HPDE6-E6E7 (cell line): ENCODE measurements at regions not wholly inside any gene's neighbourhood (a gene's known extent, or its start where the extent isn't known, plus 50 kb on each side); places are given as distances from the start of the nearest gene placed in this dataset.
"Not testable (repeated sequence)": the region's sequence is repeated elsewhere in the genome, so short reads cannot be mapped to it uniquely, and the experiment has no call there.

Experiments
- DNase-seq: peaks from one replicate; pipeline ENCODE4 v3.0.0; 2011; ENCODE audit warnings: missing footprints; ENCODE audit errors: extremely low spot score

DNA sequence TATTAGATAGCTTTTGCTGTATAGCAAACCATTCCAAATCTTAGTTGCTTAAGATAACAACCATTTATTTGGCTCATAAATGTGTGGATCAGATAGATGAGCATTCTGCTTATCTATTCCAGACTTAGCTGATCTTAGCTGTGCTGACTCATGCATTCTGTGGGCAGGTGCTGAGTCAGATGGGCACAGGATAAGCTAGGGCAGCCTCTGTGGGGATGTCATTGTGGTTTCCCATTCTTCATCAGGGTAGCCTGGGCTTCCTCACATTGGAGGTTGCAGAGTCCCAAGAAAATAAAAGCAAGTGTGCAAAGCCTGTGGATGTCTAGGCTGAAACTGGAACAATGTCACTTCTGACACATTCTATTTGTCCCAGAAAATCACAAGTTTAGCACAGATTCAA is 917.0 kb downstream of the TYW1 start:
- DNase-seq: no peak

GRCh38 chr7:67916111-67916510 is 919.5 kb downstream of the TYW1 start:
- DNase-seq: not testable (repeated sequence)

- DNase-seq: no peak
Measured at GRCh38 chr7:67916571-67917436, 920.2 kb downstream of the TYW1 start.

GRCh38 chr7:67917437-67917755 is 920.8 kb downstream of the TYW1 start:
- no peak for DNase-seq

- no peak for DNase-seq
Measured at GRCh38 chr7:67918158-67918557, 921.5 kb downstream of the TYW1 start.

- no peak for DNase-seq
Measured at GRCh38 chr7:67923286-67923685, 926.7 kb downstream of the TYW1 start.

GRCh38 chr7:67928141-67928540 is 931.5 kb downstream of the TYW1 start:
- no peak for DNase-seq

DNA sequence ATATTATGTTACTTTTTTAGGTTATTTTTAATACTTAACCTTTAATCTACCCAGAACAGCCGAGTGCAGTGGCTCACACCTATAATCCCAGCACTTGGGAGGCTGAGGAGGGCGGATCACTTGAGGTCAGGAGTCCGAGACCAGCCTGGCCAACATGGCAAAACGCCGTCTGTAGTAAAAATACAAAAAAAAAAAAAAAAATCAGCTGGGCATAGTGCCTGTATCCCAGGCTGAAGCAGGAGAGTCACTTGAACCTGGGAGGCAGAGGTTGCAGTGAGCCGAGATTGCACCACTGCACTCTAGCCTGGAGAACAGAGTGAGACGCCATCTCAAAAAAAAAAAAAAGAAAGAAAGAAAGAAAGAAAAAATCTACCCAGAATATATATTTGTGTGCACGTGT is 939.8 kb downstream of the TYW1 start:
- not testable (repeated sequence) for DNase-seq

- no peak for DNase-seq
Measured at GRCh38 chr7:67940400-67940799, 943.8 kb downstream of the TYW1 start.

DNA sequence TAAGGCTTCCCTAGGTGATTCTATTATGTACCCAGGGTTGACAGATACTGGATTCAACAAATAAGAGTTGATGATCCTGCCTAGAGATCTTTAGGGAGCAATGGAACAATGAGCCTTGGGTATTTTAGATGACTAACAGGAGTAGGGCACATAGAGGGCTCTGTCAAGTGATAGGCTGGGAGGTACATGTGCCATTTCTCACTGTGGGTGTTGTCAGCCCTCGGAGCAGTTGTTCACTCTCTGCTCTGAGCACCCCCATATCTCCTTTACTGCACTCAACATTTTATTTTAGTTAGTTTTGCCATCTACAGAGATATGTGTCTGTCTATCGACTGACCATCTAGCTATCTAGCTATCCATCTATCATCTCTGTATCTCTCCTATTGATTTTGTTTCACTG is 950.6 kb downstream of the TYW1 start:
- no peak for DNase-seq

- no peak for DNase-seq
Measured at GRCh38 chr7:67947646-67948045, 951.0 kb downstream of the TYW1 start.

DNA sequence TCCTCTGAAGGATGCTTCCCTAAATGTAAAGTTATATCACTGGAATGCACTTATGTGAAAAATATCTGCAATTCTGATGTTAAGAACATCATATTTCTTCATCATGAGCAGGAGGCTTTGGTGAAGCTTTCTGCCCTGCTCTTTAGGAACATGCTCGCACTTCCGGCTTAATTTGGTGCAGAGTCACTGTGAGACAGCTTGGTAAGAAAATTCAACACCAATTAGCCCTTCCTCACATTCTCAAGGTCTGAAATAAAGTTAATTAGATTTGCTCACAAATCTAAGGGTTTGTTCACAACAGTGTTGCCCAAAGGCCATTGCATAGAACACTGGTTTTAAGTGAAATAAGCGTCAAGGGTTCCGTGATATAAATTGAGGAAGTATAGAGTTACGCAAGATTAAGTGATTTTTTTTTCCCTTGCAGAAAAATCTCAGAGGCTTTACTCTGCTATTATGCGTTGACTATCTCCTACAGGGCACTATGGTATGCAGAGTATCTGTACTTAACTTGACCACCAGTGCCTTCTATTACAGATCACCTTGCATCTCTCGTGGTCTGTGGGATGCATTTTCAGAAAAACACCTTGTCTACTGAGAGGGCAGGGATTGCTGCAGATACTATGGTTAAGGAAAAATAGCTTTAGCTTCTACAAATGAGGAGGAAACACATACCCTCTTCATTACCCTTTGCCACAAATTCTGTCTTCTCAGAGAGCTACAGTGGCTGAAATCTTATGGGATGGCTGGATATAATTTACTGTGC is 953.9 kb downstream of the TYW1 start:
- no peak for DNase-seq

DNA sequence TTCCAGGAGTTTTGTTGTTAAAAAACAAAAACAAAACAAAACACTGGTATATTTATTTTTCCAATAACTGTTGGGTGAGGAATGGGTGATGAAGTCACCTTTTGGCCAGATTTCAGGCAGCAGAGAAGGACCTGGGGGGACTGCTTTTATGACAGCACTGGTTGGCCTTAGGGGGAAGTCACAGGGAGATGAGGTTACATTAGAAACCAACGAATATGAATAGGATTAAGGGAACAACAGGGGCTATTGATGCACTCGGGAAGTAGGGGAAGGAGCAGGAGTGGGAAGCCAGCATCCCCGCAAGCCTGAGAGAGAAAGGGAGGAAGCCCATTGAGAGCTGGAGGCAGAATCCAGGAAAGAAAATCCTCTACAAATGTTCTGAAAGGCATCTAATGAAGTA is 958.4 kb downstream of the TYW1 start:
- DNase-seq: no peak

DNA sequence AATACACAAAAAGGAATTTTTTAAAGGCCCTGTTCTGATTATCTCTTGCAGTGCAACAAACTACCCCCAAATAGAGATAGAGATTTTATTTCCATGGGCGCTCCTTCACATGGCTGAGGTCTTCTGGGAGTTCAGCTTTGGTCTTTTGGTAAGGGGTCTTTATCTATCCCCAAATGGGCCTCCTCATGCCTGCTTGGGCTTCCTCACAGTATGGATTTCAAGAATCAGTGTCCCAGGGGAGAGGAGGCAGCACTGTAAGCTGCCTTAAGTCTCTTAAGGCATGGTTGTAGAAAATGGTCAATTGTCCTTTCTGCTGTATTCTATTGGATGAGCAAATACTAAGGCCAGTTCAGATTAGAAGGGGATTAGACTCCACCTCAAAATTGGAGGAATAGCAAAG is 966.2 kb downstream of the TYW1 start:
- DNase-seq: no peak

GRCh38 chr7:67976490-67976889 is 979.9 kb downstream of the TYW1 start:
- DNase-seq: no peak

- no peak for DNase-seq
Measured at GRCh38 chr7:67983486-67983885, 986.9 kb downstream of the TYW1 start.

DNA sequence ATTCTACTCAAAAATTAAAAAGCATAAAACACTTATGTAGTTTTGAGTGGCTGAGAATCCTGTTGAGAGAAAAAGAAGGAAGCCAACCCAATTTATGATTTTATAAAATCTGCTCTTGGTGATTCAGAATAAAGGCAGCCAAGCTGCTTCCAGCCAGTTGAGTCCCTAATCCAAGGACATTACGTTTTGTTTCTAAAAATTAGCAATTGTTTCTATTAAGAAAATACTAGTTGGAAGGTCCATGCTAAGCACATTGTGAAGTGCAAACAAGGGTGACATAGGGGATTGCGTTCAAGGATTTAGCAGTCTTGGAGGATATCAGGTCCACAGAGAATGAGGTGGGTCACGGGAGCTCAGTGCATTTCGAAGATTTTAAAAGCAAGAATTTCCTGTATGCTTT is 987.7 kb downstream of the TYW1 start:
- no peak for DNase-seq

DNA sequence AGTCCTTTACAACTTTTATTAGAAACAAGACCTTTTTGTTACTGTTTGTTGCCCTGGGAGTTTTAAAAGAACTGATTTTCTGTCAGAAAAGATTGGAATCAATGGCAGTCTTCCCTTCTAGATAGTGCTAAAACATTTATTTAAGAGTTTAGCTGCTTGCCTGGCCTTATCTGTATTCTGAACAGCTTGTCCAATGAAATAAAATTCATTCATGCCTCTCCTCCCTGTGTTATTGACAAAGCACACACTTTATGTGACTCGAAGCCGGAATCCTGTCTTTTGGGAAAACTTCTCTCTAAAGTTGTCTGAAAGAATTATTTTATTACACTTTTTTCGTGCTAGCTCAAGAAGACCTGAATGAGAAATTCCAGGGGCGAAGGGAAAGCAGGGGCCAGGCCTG is 992.5 kb downstream of the TYW1 start:
- DNase-seq: no peak

DNA sequence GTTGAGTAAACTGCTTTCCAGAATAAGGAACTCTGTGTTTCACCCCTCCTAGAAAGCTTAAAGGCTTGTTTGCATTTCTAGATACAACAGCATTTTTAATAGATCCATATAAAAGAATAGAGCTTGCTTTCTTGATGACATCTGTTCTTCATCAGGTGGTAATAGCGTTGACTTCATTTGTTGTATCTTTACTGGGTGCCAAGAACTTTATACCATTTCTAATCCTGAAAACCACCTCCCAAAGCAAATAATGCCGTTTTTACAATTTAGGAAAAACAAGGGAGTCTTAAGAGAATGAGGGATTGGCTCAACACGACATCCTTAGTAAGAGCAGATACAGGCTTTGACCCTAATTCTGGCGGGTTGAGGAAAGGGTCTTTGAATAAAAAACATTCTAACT is 993.4 kb downstream of the TYW1 start:
- no peak for DNase-seq

GRCh38 chr7:67990716-67991115 is 994.1 kb downstream of the TYW1 start:
- no peak for DNase-seq

GRCh38 chr7:67992287-67992686 is 995.7 kb downstream of the TYW1 start:
- no peak for DNase-seq

GRCh38 chr7:68005992-68006391 is 1009.4 kb downstream of the TYW1 start:
- DNase-seq: no peak

DNA sequence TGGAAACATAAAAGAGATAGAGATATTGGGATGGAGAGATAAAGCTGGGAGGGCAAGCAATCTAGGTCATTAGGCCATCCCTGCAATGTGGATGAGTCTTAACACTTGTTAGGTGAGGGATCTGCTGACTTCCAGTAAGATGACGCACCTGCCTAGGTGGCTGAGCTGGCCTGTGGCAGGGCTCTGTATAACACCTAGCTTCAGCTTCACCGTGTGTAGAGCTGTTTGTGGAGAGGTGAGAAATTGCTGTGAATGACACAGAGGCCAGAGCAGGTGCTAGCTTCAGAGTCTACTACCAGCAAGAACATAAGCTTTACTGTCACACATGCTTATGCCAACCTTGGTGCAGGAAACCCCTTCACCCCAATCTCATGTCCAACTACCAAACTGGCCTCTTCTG is 1010.0 kb downstream of the TYW1 start:
- no peak for DNase-seq
